KMS-11 (cell line): ENCODE measurements at regions not wholly inside any gene's neighbourhood (a gene's known extent, or its start where the extent isn't known, plus 50 kb on each side); places are given as distances from the start of the nearest gene placed in this dataset.

Source experiments
- H2AFZ ChIP-seq: fragments of 200-600 bp; sonication (generic); 2 replicates; pipeline ENCODE4 v1.6.1; 2016; ENCODE audit warnings: antibody characterized with exemption, mixed run types, low read depth
- H3K27ac ChIP-seq: fragments of 200-600 bp; sonication (generic); 2 replicates; pipeline ENCODE4 v1.6.1; 2016; ENCODE audit warnings: mild to moderate bottlenecking, mixed run types
- H3K27me3 ChIP-seq: fragments of 200-600 bp; sonication (generic); 2 replicates; pipeline ENCODE4 v1.6.1; 2017; ENCODE audit warnings: mild to moderate bottlenecking, low read depth, mixed run types, moderate library complexity; ENCODE audit not compliant: insufficient read depth
- H3K36me3 ChIP-seq: fragments of 200-600 bp; sonication (generic); 2 replicates; pipeline ENCODE4 v1.6.1; 2017; ENCODE audit warnings: mild to moderate bottlenecking, mixed run types; ENCODE audit not compliant: insufficient read depth
- H3K4me1 ChIP-seq: fragments of 200-600 bp; sonication (generic); 2 replicates; pipeline ENCODE4 v1.6.1; 2016; ENCODE audit warnings: mild to moderate bottlenecking, low read depth, mixed run types; ENCODE audit not compliant: poor library complexity, severe bottlenecking
- H3K4me2 ChIP-seq: fragments of 200-600 bp; sonication (generic); 2 replicates; pipeline ENCODE4 v1.7.0; 2016; ENCODE audit warnings: mild to moderate bottlenecking, mixed run types
- H3K4me3 ChIP-seq: fragments of 200-600 bp; sonication (generic); IDR thresholded peaks from 2 replicates; pipeline ENCODE4 v1.6.1; 2017; ENCODE audit warnings: low read depth, low read length, mixed read lengths; ENCODE audit not compliant: insufficient read depth
- H3K79me2 ChIP-seq: fragments of 200-600 bp; sonication (generic); 2 replicates; pipeline ENCODE4 v1.6.1; 2016; ENCODE audit warnings: low read depth, mixed run types; ENCODE audit not compliant: insufficient read depth
- H3K9ac ChIP-seq: fragments of 200-600 bp; sonication (generic); 2 replicates; pipeline ENCODE4 v1.6.1; 2016; ENCODE audit warnings: mild to moderate bottlenecking, mixed run types
- H4K20me1 ChIP-seq: fragments of 200-600 bp; sonication (generic); 2 replicates; pipeline ENCODE4 v1.6.1; 2016; ENCODE audit warnings: mild to moderate bottlenecking, mixed run types; ENCODE audit not compliant: insufficient read depth
- CTCF ChIP-seq: fragments of 200-600 bp; sonication (generic); conservative IDR thresholded peaks from 2 replicates; pipeline ENCODE4 v1.6.1; 2017; ENCODE audit warnings: low read depth, mild to moderate bottlenecking, antibody characterized with exemption, low read length, moderate library complexity, mixed read lengths

DNA sequence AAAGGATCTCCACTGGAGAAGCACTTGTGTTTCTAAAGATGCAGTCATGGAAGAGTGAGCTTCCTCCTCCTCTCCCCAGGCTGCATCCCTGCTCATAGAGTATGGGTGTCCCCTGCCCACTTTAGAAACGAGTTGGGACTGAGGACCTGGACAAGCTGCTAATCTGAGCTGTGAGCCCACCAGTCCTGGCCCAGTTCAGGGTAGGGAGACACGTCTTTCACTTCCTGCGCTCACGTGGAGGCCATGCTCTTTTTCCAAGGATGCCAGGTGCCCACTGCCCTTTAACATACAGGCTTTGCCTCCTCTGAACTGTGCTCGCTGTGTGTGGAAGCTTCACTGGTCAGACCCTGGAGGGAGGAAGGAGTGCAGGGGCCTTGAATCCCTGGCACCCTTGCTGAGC, 316.3 kb downstream of the UACA start:
- H3K36me3 ChIP-seq, result no peaks in the 10 kb centered on the region
- H3K79me2 ChIP-seq, result no peaks in the 10 kb centered on the region
- no peaks in the 10 kb centered on the region for H4K20me1 ChIP-seq
- no peak overlapping the region for H3K27ac ChIP-seq
- no peaks in the 10 kb centered on the region for H3K4me1 ChIP-seq
- no peak overlapping the region for H2AFZ ChIP-seq
- H3K4me2 ChIP-seq, result no peak overlapping the region
- H3K9ac ChIP-seq, result no peak overlapping the region
- H3K27me3 ChIP-seq, result no peaks in the 10 kb centered on the region
- TF ChIP-seq CTCF, result no peak
- H3K4me3 ChIP-seq, result no peak overlapping the region

- Histone ChIP-seq H2AFZ (no peak overlapping the region), H3K4me2 (no peak overlapping the region), H3K36me3 (no peaks in the 10 kb centered on the region), H3K4me1 (no peaks in the 10 kb centered on the region), H3K27me3 (no peaks in the 10 kb centered on the region), H3K79me2 (no peaks in the 10 kb centered on the region), H4K20me1 (no peaks in the 10 kb centered on the region), H3K4me3 (no peak overlapping the region), H3K27ac (no peak overlapping the region), H3K9ac (no peak overlapping the region)
- no peak for TF ChIP-seq CTCF
These were observed 319.7 kb downstream of the UACA start for GRCh38 chr15:70443486-70444273.

- H3K27ac ChIP-seq, result no peak overlapping the region
These were observed 320.6 kb downstream of the UACA start for GRCh38 chr15:70442616-70443321.

DNA sequence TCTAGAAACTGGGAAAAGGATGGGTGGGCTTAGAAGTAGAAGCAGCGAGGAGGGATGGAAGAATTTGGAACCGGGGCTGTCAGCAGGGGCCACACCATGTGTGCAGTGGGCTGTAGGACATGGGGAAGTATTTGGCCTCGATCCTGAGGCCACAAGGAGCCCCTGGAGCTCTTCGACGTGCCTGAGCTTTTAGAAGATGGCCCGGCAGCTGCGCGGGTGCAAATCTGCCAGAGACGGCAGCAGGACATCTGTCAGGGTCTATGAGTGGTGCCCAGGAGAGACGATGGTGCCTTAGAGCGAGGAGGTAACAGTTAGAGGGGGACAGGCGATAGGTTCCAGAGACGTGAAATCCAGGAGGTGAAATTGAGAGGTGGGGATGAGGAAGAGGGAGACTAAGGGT, 321.1 kb downstream of the UACA start:
- Histone ChIP-seq H3K4me1 (peaks cover 9% of the 10 kb centered on the region), H3K27me3 (no peaks in the 10 kb centered on the region)
- no peak for TF ChIP-seq CTCF

More at GRCh38 chr15:70442616-70443321, 320.6 kb downstream of the UACA start:
- no peak overlapping the region for H2AFZ ChIP-seq
- no peaks in the 10 kb centered on the region for H3K27me3 ChIP-seq
- H3K36me3 ChIP-seq, result no peaks in the 10 kb centered on the region
- no peak overlapping the region for H3K4me2 ChIP-seq
- H3K9ac ChIP-seq, result no peak overlapping the region
- no peak for TF ChIP-seq CTCF
- peaks cover 3% of the 10 kb centered on the region for H3K4me1 ChIP-seq
- H3K4me3 ChIP-seq, result no peak overlapping the region
- no peaks in the 10 kb centered on the region for H4K20me1 ChIP-seq
- no peaks in the 10 kb centered on the region for H3K79me2 ChIP-seq

More for the DNA sequence above, 321.1 kb downstream of the UACA start:
- Histone ChIP-seq H3K4me2 (no peak overlapping the region), H3K9ac (no peak overlapping the region), H4K20me1 (no peaks in the 10 kb centered on the region), H3K4me3 (no peak overlapping the region), H2AFZ (no peak overlapping the region), H3K36me3 (no peaks in the 10 kb centered on the region), H3K27ac (no peak overlapping the region), H3K79me2 (no peaks in the 10 kb centered on the region)
